Naive thymus-derived CD4-positive, alpha-beta T cell (primary cell): ENCODE measurements at regions not wholly inside any gene's neighbourhood (a gene's known extent, or its start where the extent isn't known, plus 50 kb on each side); places are given as distances from the start of the nearest gene placed in this dataset.
"Not testable (repeated sequence)": the region's sequence is repeated elsewhere in the genome, so short reads cannot be mapped to it uniquely, and the experiment has no call there.

Experiments
- ATAC-seq: fragments of 150-1000 bp; cut with Tn5 transposase; 2 replicates; pipeline ENCODE4 v1.10.0; 2021; ENCODE audit warnings: mild to moderate bottlenecking, moderate library complexity
- CTCF ChIA-PET: fragments of 350-600 bp; sonication (Branson Sonifier 250); formaldehyde crosslinking; loops from one replicate; lab custom pipeline; 2021; ENCODE audit warnings: antibody characterized with exemption; lab: Charles Lee
- POLR2A ChIA-PET: fragments of 350-600 bp; sonication (Branson Sonifier 250); formaldehyde crosslinking; loops from one replicate; lab custom pipeline; 2021; ENCODE audit warnings: antibody characterized with exemption, inconsistent platforms; lab: Charles Lee
- DNase-seq, 9 donors: peaks; one replicate each; pipeline versions ENCODE4 v3.0.0 to v3.0.0-alpha.2; 2020 to 2022; ENCODE audit warnings: mixed read lengths in 1 of 9
- H3K27ac ChIP-seq: one replicate; pipeline ENCODE4 v1.7.0; 2013; ENCODE audit warnings: mild to moderate bottlenecking, low read depth, low read length, moderate library complexity
- H3K27me3 ChIP-seq, 2 donors: one replicate each; pipeline ENCODE4 v1.7.0; 2013; ENCODE audit warnings: low read length in 2 of 2, mild to moderate bottlenecking in 2 of 2, moderate library complexity in 2 of 2; ENCODE audit not compliant: control insufficient read depth in 2 of 2, insufficient read depth in 2 of 2
- H3K36me3 ChIP-seq, 3 experiments: 1 replicate in 2 of 3; 2 replicates in 1 of 3; pipeline ENCODE4 v1.7.0; 2013; ENCODE audit warnings: low read length in 3 of 3, mild to moderate bottlenecking in 3 of 3, moderate library complexity in 1 of 3; ENCODE audit not compliant: insufficient read depth in 3 of 3, control insufficient read depth in 2 of 3
- H3K4me1 ChIP-seq, 2 donors: one replicate each; pipeline ENCODE4 v1.7.0; 2013; ENCODE audit warnings: low read length in 2 of 2, mild to moderate bottlenecking in 2 of 2, moderate library complexity in 1 of 2; ENCODE audit not compliant: control insufficient read depth in 2 of 2, insufficient read depth in 2 of 2
- H3K4me3 ChIP-seq: 2 replicates; pipeline ENCODE4 v1.7.0; 2013; ENCODE audit warnings: mild to moderate bottlenecking, low read length
- H3K9me3 ChIP-seq, 3 experiments: 1 replicate in 2 of 3; 2 replicates in 1 of 3; pipeline ENCODE4 v1.7.0; 2013; ENCODE audit warnings: low read length in 3 of 3; ENCODE audit not compliant: control insufficient read depth in 2 of 3
- H3K27ac Mint-ChIP-seq, 9 donors: one replicate each; pipeline ENCODE4 v1.8.0; 2020 to 2022; ENCODE audit warnings: mixed read lengths in 9 of 9, mild to moderate bottlenecking in 8 of 9, moderate library complexity in 5 of 9, inconsistent platforms in 2 of 9
- H3K27me3 Mint-ChIP-seq, 5 donors: one replicate each; pipeline ENCODE4 v1.8.0; 2021 to 2022; ENCODE audit warnings: mixed read lengths in 5 of 5, mild to moderate bottlenecking in 1 of 5
- H3K36me3 Mint-ChIP-seq, 5 donors: one replicate each; pipeline ENCODE4 v1.8.0; 2020 to 2022; ENCODE audit warnings: mixed read lengths in 5 of 5, mild to moderate bottlenecking in 3 of 5, inconsistent platforms in 1 of 5
- H3K4me1 Mint-ChIP-seq, 7 donors: one replicate each; pipeline ENCODE4 v1.8.0; 2020 to 2022; ENCODE audit warnings: mixed read lengths in 7 of 7, mild to moderate bottlenecking in 3 of 7, inconsistent platforms in 1 of 7
- H3K4me3 Mint-ChIP-seq, 10 donors: one replicate each; pipeline ENCODE4 v1.8.0; 2020 to 2022; ENCODE audit warnings: mild to moderate bottlenecking in 10 of 10, mixed read lengths in 10 of 10, moderate library complexity in 6 of 10, inconsistent platforms in 2 of 10
- H3K9me3 Mint-ChIP-seq, 11 donors: one replicate each; pipeline ENCODE4 v1.8.0; 2020 to 2022; ENCODE audit warnings: mixed read lengths in 11 of 11, mild to moderate bottlenecking in 4 of 11, inconsistent platforms in 1 of 11, moderate library complexity in 1 of 11
- intact Hi-C, 2 donors: fragments of 100-400 bp; cut with micrococcal nuclease; formaldehyde crosslinking; loops; one replicate each; pipeline ENCODE4 v1.15.1; 2023

DNA sequence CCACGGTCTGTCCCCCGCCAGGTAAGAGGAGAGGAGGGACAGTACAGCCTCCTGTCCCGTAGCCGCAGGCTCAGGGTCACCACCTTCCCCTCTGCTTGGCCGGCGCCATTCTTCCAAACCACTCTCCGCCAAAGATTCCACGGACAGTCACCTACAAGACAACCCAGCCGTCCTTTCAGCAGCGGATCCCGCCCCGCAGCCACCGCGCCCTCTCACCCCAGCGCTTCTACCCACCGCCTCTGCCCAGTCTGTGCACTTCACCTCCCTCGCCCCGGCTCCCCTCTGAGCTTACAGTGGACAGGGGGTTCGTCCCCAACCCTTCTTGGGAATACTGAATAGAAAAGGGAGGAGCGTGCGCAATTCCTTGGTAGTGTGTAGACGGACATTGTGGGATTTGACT is 319.6 kb downstream of the FAM72C start:
- POLR2A ChIA-PET, result no interaction called here
- Histone ChIP-seq H3K4me1 (no peaks in the 10 kb centered on the region), H3K4me3 (no peak overlapping the region), H3K27ac (no peak overlapping the region), H3K27me3 (peaks cover 0 to 4% of the 10 kb centered on the region in 2 donors), H3K9me3 (peaks cover 0 to 4% (median 0%) of the 10 kb centered on the region in 3 experiments), H3K36me3 (no peaks in the 10 kb centered on the region)
- CTCF ChIA-PET, result no interaction called here
- Mint-ChIP-seq H3K36me3 (peaks cover 0 to 21% (median 4%) of the 10 kb centered on the region in 5 donors), H3K27me3 (peaks cover 75 to 92% (median 83%) of the 10 kb centered on the region in 5 donors), H3K9me3 (peaks cover 9 to 62% (median 14%) of the 10 kb centered on the region in 11 donors), H3K4me3 (no peak overlapping the region), H3K27ac (peak overlapping the region in 1 of 9 donors; percentile 60), H3K4me1 (peaks cover 0 to 4% (median 0%) of the 10 kb centered on the region in 7 donors)
- intact Hi-C loops, result no loop called here
- DNase-seq, result no peak
- ATAC-seq, result no peak

GRCh38 chr1:143651350-143651992 is 320.3 kb downstream of the FAM72C start:
- Histone ChIP-seq H3K4me1 (no peaks in the 10 kb centered on the region), H3K9me3 (peaks cover 0 to 4% (median 0%) of the 10 kb centered on the region in 3 experiments), H3K27me3 (peaks cover 0 to 4% of the 10 kb centered on the region in 2 donors), H3K36me3 (no peaks in the 10 kb centered on the region), H3K27ac (no peak overlapping the region), H3K4me3 (no peak overlapping the region)
- ChIA-PET POLR2A (no interaction called here), CTCF (no interaction called here)
- Mint-ChIP-seq H3K27me3 (peaks cover 72 to 95% (median 78%) of the 10 kb centered on the region in 5 donors), H3K9me3 (peaks cover 9 to 61% (median 16%) of the 10 kb centered on the region in 11 donors), H3K4me3 (no peak overlapping the region), H3K36me3 (peaks cover 0 to 21% (median 4%) of the 10 kb centered on the region in 5 donors), H3K4me1 (peaks cover 0 to 4% (median 0%) of the 10 kb centered on the region in 7 donors), H3K27ac (no peak overlapping the region)
- intact Hi-C loops, result no loop called here
- DNase-seq (no peak), ATAC-seq (no peak)

DNA sequence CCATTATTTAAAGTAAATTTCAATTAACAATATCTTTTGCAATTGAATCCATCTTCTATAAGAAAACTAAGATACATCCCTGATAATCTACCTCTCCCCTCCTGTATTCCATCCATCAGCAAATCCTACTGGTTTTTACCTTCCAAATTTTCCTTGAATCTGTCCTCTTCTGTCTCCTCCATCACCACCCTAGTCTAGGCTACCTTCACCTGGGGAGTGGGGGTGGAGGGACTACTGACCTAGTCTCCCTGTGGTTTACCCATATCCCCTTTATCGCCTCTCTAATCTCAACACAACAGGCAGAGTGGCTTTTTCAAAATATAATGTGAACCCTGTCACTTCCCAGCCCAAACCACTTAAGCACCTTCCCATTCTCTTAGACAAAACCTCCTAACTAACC is 327.8 kb downstream of the FAM72C start:
- H3K9me3 ChIP-seq, ATAC-seq, CTCF ChIA-PET, H3K27me3 ChIP-seq, H3K27ac Mint-ChIP-seq, POLR2A ChIA-PET, DNase-seq, H3K36me3 ChIP-seq, H3K4me3 ChIP-seq, H3K27ac ChIP-seq, H3K4me1 ChIP-seq, intact Hi-C loops, H3K36me3 Mint-ChIP-seq, H3K4me1 Mint-ChIP-seq: not testable (repeated sequence)
- Mint-ChIP-seq H3K9me3 (peaks cover 0 to 34% (median 7%) of the 10 kb centered on the region in 11 donors), H3K27me3 (peaks cover 42 to 64% (median 49%) of the 10 kb centered on the region in 5 donors), H3K4me3 (peak overlapping the region in 3 of 10 donors; percentile 27 to 64 (median 56))

- POLR2A ChIA-PET, result no interaction called here
- Histone ChIP-seq H3K9me3 (no peaks in the 10 kb centered on the region), H3K4me3 (no peak overlapping the region), H3K4me1 (no peaks in the 10 kb centered on the region), H3K27me3 (no peaks in the 10 kb centered on the region), H3K27ac (no peak overlapping the region), H3K36me3 (no peaks in the 10 kb centered on the region)
- peaks cover 36 to 59% (median 46%) of the 10 kb centered on the region in 5 donors for H3K27me3 Mint-ChIP-seq
- peaks cover 0 to 6% (median 0%) of the 10 kb centered on the region in 7 donors for H3K4me1 Mint-ChIP-seq
- H3K36me3 Mint-ChIP-seq, result peaks cover 0 to 4% (median 0%) of the 10 kb centered on the region in 5 donors
- ATAC-seq (no peak), DNase-seq (no peak)
- H3K27ac Mint-ChIP-seq, result no peak overlapping the region
- no peak overlapping the region for H3K4me3 Mint-ChIP-seq
- H3K9me3 Mint-ChIP-seq, result peaks cover 0 to 29% (median 6%) of the 10 kb centered on the region in 11 donors
- CTCF ChIA-PET, result no interaction called here
- intact Hi-C loops, result no loop called here
These were observed 328.5 kb downstream of the FAM72C start for GRCh38 chr1:143643148-143643885.

GRCh38 chr1:143625886-143626285 is 345.9 kb downstream of the FAM72C start:
- DNase-seq (no peak), ATAC-seq (no peak)
- no peaks in the 10 kb centered on the region for H3K4me1 ChIP-seq
- Mint-ChIP-seq H3K4me1 (no peaks in the 10 kb centered on the region), H3K36me3 (no peaks in the 10 kb centered on the region), H3K9me3 (peaks cover 0 to 7% (median 0%) of the 10 kb centered on the region in 11 donors), H3K27ac (no peak overlapping the region), H3K4me3 (no peak overlapping the region), H3K27me3 (peaks cover 2 to 49% (median 37%) of the 10 kb centered on the region in 5 donors)
- H3K36me3 ChIP-seq, result no peaks in the 10 kb centered on the region
- H3K4me3 ChIP-seq, result no peak overlapping the region
- POLR2A ChIA-PET, result no interaction called here
- intact Hi-C loops, result no loop called here
- H3K9me3 ChIP-seq, result no peaks in the 10 kb centered on the region
- CTCF ChIA-PET, result no interaction called here
- no peaks in the 10 kb centered on the region for H3K27me3 ChIP-seq
- no peak overlapping the region for H3K27ac ChIP-seq

- ChIA-PET POLR2A (no interaction called here), CTCF (no interaction called here)
- no peaks in the 10 kb centered on the region for H3K36me3 ChIP-seq
- DNase-seq (no peak), ATAC-seq (no peak)
- peaks cover 2 to 36% (median 28%) of the 10 kb centered on the region in 5 donors for H3K27me3 Mint-ChIP-seq
- no peak overlapping the region for H3K4me3 ChIP-seq
- H3K4me1 Mint-ChIP-seq, result no peaks in the 10 kb centered on the region
- H3K27me3 ChIP-seq, result no peaks in the 10 kb centered on the region
- H3K27ac ChIP-seq, result no peak overlapping the region
- H3K4me3 Mint-ChIP-seq, result no peak overlapping the region
- no peak overlapping the region for H3K27ac Mint-ChIP-seq
- no peaks in the 10 kb centered on the region for H3K4me1 ChIP-seq
- H3K9me3 Mint-ChIP-seq, result peaks cover 0 to 4% (median 0%) of the 10 kb centered on the region in 11 donors
- H3K9me3 ChIP-seq, result no peaks in the 10 kb centered on the region
- H3K36me3 Mint-ChIP-seq, result no peaks in the 10 kb centered on the region
- intact Hi-C loops, result no loop called here
These were observed 351.9 kb downstream of the FAM72C start for GRCh38 chr1:143619851-143620250.
